ENCODE measurements at regions not wholly inside any gene's neighbourhood (a gene's known extent, or its start where the extent isn't known, plus 50 kb on each side); places are given as distances from the start of the nearest gene placed in this dataset.

GRCh38 chr5:164179406-164179805 lies 674.0 kb downstream of the MAT2B start:
- TF ChIP-seq CTCF (IDR thresholded peaks at IDR 0.05; ENCODE audit: insufficient read depth, low read length, poor library complexity, severe bottlenecking), result no peak
- Histone ChIP-seq H3K36me3 (ENCODE audit: control insufficient read depth, insufficient read depth, low read length) (no peaks in the 10 kb centered on the region), H3K27me3 (replicated peaks; ENCODE audit: control insufficient read depth, insufficient read depth, low read length) (no peaks in the 10 kb centered on the region), H3K4me3 (replicated peaks; ENCODE audit: low read depth, low read length) (no peak overlapping the region)
- no peak for DNase-seq (ENCODE audit: extremely low read depth, insufficient read length)

- TF ChIP-seq CTCF (IDR thresholded peaks at IDR 0.05; ENCODE audit: insufficient read depth, low read length, poor library complexity, severe bottlenecking), result no peak
- Histone ChIP-seq H3K4me3 (replicated peaks; ENCODE audit: low read depth, low read length) (no peak overlapping the region), H3K36me3 (ENCODE audit: control insufficient read depth, insufficient read depth, low read length) (no peaks in the 10 kb centered on the region), H3K27me3 (replicated peaks; ENCODE audit: control insufficient read depth, insufficient read depth, low read length) (no peaks in the 10 kb centered on the region)
- no peak for DNase-seq (ENCODE audit: extremely low read depth, insufficient read length)
Measured at GRCh38 chr5:164181604-164182003, 676.2 kb downstream of the MAT2B start.

- TF ChIP-seq CTCF (IDR thresholded peaks at IDR 0.05; ENCODE audit: insufficient read depth, low read length, poor library complexity, severe bottlenecking), result no peak
- DNase-seq (ENCODE audit: extremely low read depth, insufficient read length), result no peak
- Histone ChIP-seq H3K36me3 (ENCODE audit: control insufficient read depth, insufficient read depth, low read length) (no peaks in the 10 kb centered on the region), H3K4me3 (replicated peaks; ENCODE audit: low read depth, low read length) (no peak overlapping the region), H3K27me3 (replicated peaks; ENCODE audit: control insufficient read depth, insufficient read depth, low read length) (no peaks in the 10 kb centered on the region)
Measured at GRCh38 chr5:164184158-164184557, 678.7 kb downstream of the MAT2B start.

GRCh38 chr5:164185000-164185399 lies 679.6 kb downstream of the MAT2B start:
- H3K4me3 ChIP-seq (replicated peaks; ENCODE audit: low read depth, low read length), result no peak overlapping the region
- no peaks in the 10 kb centered on the region for H3K27me3 ChIP-seq (replicated peaks; ENCODE audit: control insufficient read depth, insufficient read depth, low read length)
- TF ChIP-seq CTCF (IDR thresholded peaks at IDR 0.05; ENCODE audit: insufficient read depth, low read length, poor library complexity, severe bottlenecking), result no peak
- no peak for DNase-seq (ENCODE audit: extremely low read depth, insufficient read length)
- no peaks in the 10 kb centered on the region for H3K36me3 ChIP-seq (ENCODE audit: control insufficient read depth, insufficient read depth, low read length)

- TF ChIP-seq CTCF (IDR thresholded peaks at IDR 0.05; ENCODE audit: insufficient read depth, low read length, poor library complexity, severe bottlenecking), result no peak
- no peaks in the 10 kb centered on the region for H3K27me3 ChIP-seq (replicated peaks; ENCODE audit: control insufficient read depth, insufficient read depth, low read length)
- no peak for DNase-seq (ENCODE audit: extremely low read depth, insufficient read length)
Measured at GRCh38 chr5:164186550-164186949, 681.1 kb downstream of the MAT2B start.

GRCh38 chr5:164187785-164188184 lies 682.4 kb downstream of the MAT2B start:
- H3K36me3 ChIP-seq (ENCODE audit: control insufficient read depth, insufficient read depth, low read length), result no peaks in the 10 kb centered on the region
- no peak for TF ChIP-seq CTCF (IDR thresholded peaks at IDR 0.05; ENCODE audit: insufficient read depth, low read length, poor library complexity, severe bottlenecking)
- no peak for DNase-seq (ENCODE audit: extremely low read depth, insufficient read length)
- no peaks in the 10 kb centered on the region for H3K27me3 ChIP-seq (replicated peaks; ENCODE audit: control insufficient read depth, insufficient read depth, low read length)
- no peak overlapping the region for H3K4me3 ChIP-seq (replicated peaks; ENCODE audit: low read depth, low read length)

More at GRCh38 chr5:164186550-164186949, 681.1 kb downstream of the MAT2B start:
- no peaks in the 10 kb centered on the region for H3K36me3 ChIP-seq (ENCODE audit: control insufficient read depth, insufficient read depth, low read length)
- no peak overlapping the region for H3K4me3 ChIP-seq (replicated peaks; ENCODE audit: low read depth, low read length)
